ENCODE measurements at regions not wholly inside any gene's neighbourhood (a gene's known extent, or its start where the extent isn't known, plus 50 kb on each side); places are given as distances from the start of the nearest gene placed in this dataset.

- TF ChIP-seq, protein P1, sequence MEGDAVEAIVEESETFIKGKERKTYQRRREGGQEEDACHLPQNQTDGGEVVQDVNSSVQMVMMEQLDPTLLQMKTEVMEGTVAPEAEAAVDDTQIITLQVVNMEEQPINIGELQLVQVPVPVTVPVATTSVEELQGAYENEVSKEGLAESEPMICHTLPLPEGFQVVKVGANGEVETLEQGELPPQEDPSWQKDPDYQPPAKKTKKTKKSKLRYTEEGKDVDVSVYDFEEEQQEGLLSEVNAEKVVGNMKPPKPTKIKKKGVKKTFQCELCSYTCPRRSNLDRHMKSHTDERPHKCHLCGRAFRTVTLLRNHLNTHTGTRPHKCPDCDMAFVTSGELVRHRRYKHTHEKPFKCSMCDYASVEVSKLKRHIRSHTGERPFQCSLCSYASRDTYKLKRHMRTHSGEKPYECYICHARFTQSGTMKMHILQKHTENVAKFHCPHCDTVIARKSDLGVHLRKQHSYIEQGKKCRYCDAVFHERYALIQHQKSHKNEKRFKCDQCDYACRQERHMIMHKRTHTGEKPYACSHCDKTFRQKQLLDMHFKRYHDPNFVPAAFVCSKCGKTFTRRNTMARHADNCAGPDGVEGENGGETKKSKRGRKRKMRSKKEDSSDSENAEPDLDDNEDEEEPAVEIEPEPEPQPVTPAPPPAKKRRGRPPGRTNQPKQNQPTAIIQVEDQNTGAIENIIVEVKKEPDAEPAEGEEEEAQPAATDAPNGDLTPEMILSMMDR (IDR thresholded peaks at IDR 0.05) = no peak
- TF ChIP-seq, protein P2, sequence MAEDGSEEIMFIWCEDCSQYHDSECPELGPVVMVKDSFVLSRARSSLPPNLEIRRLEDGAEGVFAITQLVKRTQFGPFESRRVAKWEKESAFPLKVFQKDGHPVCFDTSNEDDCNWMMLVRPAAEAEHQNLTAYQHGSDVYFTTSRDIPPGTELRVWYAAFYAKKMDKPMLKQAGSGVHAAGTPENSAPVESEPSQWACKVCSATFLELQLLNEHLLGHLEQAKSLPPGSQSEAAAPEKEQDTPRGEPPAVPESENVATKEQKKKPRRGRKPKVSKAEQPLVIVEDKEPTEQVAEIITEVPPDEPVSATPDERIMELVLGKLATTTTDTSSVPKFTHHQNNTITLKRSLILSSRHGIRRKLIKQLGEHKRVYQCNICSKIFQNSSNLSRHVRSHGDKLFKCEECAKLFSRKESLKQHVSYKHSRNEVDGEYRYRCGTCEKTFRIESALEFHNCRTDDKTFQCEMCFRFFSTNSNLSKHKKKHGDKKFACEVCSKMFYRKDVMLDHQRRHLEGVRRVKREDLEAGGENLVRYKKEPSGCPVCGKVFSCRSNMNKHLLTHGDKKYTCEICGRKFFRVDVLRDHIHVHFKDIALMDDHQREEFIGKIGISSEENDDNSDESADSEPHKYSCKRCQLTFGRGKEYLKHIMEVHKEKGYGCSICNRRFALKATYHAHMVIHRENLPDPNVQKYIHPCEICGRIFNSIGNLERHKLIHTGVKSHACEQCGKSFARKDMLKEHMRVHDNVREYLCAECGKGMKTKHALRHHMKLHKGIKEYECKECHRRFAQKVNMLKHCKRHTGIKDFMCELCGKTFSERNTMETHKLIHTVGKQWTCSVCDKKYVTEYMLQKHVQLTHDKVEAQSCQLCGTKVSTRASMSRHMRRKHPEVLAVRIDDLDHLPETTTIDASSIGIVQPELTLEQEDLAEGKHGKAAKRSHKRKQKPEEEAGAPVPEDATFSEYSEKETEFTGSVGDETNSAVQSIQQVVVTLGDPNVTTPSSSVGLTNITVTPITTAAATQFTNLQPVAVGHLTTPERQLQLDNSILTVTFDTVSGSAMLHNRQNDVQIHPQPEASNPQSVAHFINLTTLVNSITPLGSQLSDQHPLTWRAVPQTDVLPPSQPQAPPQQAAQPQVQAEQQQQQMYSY (CRISPR knock-in tag; IDR thresholded peaks at IDR 0.05) = no peak
- TF ChIP-seq CREB1 (CRISPR knock-in tag; IDR thresholded peaks at IDR 0.05) (no peak), USF2 (CRISPR knock-in tag; IDR thresholded peaks at IDR 0.05) (no peak), SMAD4 (CRISPR knock-in tag; IDR thresholded peaks at IDR 0.05) (no peak), KAT7 (CRISPR knock-in tag; IDR thresholded peaks at IDR 0.05; ENCODE audit: borderline replicate concordance) (no peak), ZNF138 (CRISPR knock-in tag; conservative IDR thresholded peaks at IDR 0.05) (no peak), USF1 (CRISPR knock-in tag; IDR thresholded peaks at IDR 0.05) (no peak), JAZF1 (CRISPR knock-in tag; IDR thresholded peaks at IDR 0.05) (no peak), ESRRA (CRISPR knock-in tag; IDR thresholded peaks at IDR 0.05; ENCODE audit: borderline replicate concordance) (no peak), E2F4 (CRISPR knock-in tag; IDR thresholded peaks at IDR 0.05; ENCODE audit: borderline replicate concordance, low read depth) (no peak)
- TF ChIP-seq, protein P3, sequence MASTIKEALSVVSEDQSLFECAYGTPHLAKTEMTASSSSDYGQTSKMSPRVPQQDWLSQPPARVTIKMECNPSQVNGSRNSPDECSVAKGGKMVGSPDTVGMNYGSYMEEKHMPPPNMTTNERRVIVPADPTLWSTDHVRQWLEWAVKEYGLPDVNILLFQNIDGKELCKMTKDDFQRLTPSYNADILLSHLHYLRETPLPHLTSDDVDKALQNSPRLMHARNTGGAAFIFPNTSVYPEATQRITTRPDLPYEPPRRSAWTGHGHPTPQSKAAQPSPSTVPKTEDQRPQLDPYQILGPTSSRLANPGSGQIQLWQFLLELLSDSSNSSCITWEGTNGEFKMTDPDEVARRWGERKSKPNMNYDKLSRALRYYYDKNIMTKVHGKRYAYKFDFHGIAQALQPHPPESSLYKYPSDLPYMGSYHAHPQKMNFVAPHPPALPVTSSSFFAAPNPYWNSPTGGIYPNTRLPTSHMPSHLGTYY (CRISPR knock-in tag; IDR thresholded peaks at IDR 0.05) = no peak
- TF ChIP-seq, protein P4, sequence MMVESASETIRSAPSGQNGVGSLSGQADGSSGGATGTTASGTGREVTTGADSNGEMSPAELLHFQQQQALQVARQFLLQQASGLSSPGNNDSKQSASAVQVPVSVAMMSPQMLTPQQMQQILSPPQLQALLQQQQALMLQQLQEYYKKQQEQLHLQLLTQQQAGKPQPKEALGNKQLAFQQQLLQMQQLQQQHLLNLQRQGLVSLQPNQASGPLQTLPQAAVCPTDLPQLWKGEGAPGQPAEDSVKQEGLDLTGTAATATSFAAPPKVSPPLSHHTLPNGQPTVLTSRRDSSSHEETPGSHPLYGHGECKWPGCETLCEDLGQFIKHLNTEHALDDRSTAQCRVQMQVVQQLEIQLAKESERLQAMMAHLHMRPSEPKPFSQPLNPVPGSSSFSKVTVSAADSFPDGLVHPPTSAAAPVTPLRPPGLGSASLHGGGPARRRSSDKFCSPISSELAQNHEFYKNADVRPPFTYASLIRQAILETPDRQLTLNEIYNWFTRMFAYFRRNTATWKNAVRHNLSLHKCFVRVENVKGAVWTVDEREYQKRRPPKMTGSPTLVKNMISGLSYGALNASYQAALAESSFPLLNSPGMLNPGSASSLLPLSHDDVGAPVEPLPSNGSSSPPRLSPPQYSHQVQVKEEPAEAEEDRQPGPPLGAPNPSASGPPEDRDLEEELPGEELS (CRISPR knock-in tag; IDR thresholded peaks at IDR 0.05) = no peak
Measured at GRCh38 chr6:147749331-147749730, 240.8 kb downstream of the SAMD5 start.
